ENCODE measurements at regions not wholly inside any gene's neighbourhood (a gene's known extent, or its start where the extent isn't known, plus 50 kb on each side); places are given as distances from the start of the nearest gene placed in this dataset.

- H3K9me3 ChIP-seq: peaks cover 0 to 9% (median 0%) of the 10 kb centered on the region in 8 donors
- H3K27me3 ChIP-seq (replicated peaks in 1 of 7): no peaks in the 10 kb centered on the region
- DNase-seq: no peak
- intact Hi-C loops (cut with DNase I; ENCODE audit: low total_unique reads): no loop called here
- no peak overlapping the region for H3K4me3 ChIP-seq
- H3K27ac ChIP-seq: no peak overlapping the region
- H3K4me1 ChIP-seq: no peaks in the 10 kb centered on the region
- no peak for TF ChIP-seq POLR2AphosphoS5 (IDR thresholded peaks at IDR 0.05)
- TF ChIP-seq POLR2A (IDR thresholded peaks at IDR 0.05): no peak
- no peaks in the 10 kb centered on the region for H3K36me3 ChIP-seq
- WGBS, 5 donors: 61 to 88% (median 70%) methylated on average over 2 of the region's 2 CpGs
Observed at GRCh38 chr4:12145106-12145505, 716.4 kb upstream of the HS3ST1 start.

GRCh38 chr4:12144051-12144450 lies 715.4 kb upstream of the HS3ST1 start:
- Histone ChIP-seq H3K4me1 (no peaks in the 10 kb centered on the region), H3K27me3 (replicated peaks in 1 of 7) (no peaks in the 10 kb centered on the region)
- 76 to 89% (median 85%) methylated on average over 2 of the region's 2 CpGs for WGBS, 5 donors

GRCh38 chr4:12140864-12141263 lies 712.2 kb upstream of the HS3ST1 start:
- no peak overlapping the region for H3K27ac ChIP-seq
- TF ChIP-seq POLR2A (IDR thresholded peaks at IDR 0.05) (no peak), CTCF (IDR thresholded peaks at IDR 0.05 in 8 of 11, conservative IDR thresholded peaks at IDR 0.05 in 3 of 11) (no peak), POLR2AphosphoS5 (IDR thresholded peaks at IDR 0.05) (no peak)
- no peaks in the 10 kb centered on the region for H3K9me3 ChIP-seq
- DNase-seq: no peak
- no peaks in the 10 kb centered on the region for H3K36me3 ChIP-seq
- intact Hi-C loops (cut with DNase I; ENCODE audit: low total_unique reads): no loop called here
- no peaks in the 10 kb centered on the region for H3K27me3 ChIP-seq (replicated peaks in 1 of 7)
- H3K4me1 ChIP-seq: no peaks in the 10 kb centered on the region
- H3K4me3 ChIP-seq: no peak overlapping the region

More at GRCh38 chr4:12144051-12144450, 715.4 kb upstream of the HS3ST1 start:
- TF ChIP-seq POLR2AphosphoS5 (IDR thresholded peaks at IDR 0.05): no peak
- no peak for TF ChIP-seq CTCF (IDR thresholded peaks at IDR 0.05 in 8 of 11, conservative IDR thresholded peaks at IDR 0.05 in 3 of 11)
- no peak for TF ChIP-seq POLR2A (IDR thresholded peaks at IDR 0.05)
- H3K9me3 ChIP-seq: peaks cover 0 to 9% (median 0%) of the 10 kb centered on the region in 8 donors
- intact Hi-C loops (cut with DNase I; ENCODE audit: low total_unique reads): no loop called here
- no peaks in the 10 kb centered on the region for H3K36me3 ChIP-seq
- no peak overlapping the region for H3K27ac ChIP-seq
- no peak for DNase-seq
- no peak overlapping the region for H3K4me3 ChIP-seq

GRCh38 chr4:12139296-12139695 lies 710.6 kb upstream of the HS3ST1 start:
- no peaks in the 10 kb centered on the region for H3K27me3 ChIP-seq (replicated peaks in 1 of 7)
- H3K4me1 ChIP-seq: no peaks in the 10 kb centered on the region

More at GRCh38 chr4:12139296-12139695, 710.6 kb upstream of the HS3ST1 start:
- DNase-seq: no peak
- H3K36me3 ChIP-seq: no peaks in the 10 kb centered on the region
- 44 to 62% (median 53%) methylated on average over 3 of the region's 3 CpGs for WGBS, 5 donors
- H3K9me3 ChIP-seq: peaks cover 0 to 9% (median 1%) of the 10 kb centered on the region in 8 donors
- H3K27ac ChIP-seq: no peak overlapping the region
- no peak for TF ChIP-seq CTCF (IDR thresholded peaks at IDR 0.05 in 8 of 11, conservative IDR thresholded peaks at IDR 0.05 in 3 of 11)
- TF ChIP-seq POLR2A (IDR thresholded peaks at IDR 0.05): no peak
- no peak for TF ChIP-seq POLR2AphosphoS5 (IDR thresholded peaks at IDR 0.05)
- no peak overlapping the region for H3K4me3 ChIP-seq
- intact Hi-C loops (cut with DNase I; ENCODE audit: low total_unique reads): no loop called here
